KMS-11 (cell line): ENCODE measurements at regions not wholly inside any gene's neighbourhood (a gene's known extent, or its start where the extent isn't known, plus 50 kb on each side); places are given as distances from the start of the nearest gene placed in this dataset.

Source experiments
- H2AFZ ChIP-seq: fragments of 200-600 bp; sonication (generic); 2 replicates; pipeline ENCODE4 v1.6.1; 2016; ENCODE audit warnings: antibody characterized with exemption, mixed run types, low read depth
- H3K27ac ChIP-seq: fragments of 200-600 bp; sonication (generic); 2 replicates; pipeline ENCODE4 v1.6.1; 2016; ENCODE audit warnings: mild to moderate bottlenecking, mixed run types
- H3K27me3 ChIP-seq: fragments of 200-600 bp; sonication (generic); 2 replicates; pipeline ENCODE4 v1.6.1; 2017; ENCODE audit warnings: mild to moderate bottlenecking, low read depth, mixed run types, moderate library complexity; ENCODE audit not compliant: insufficient read depth
- H3K36me3 ChIP-seq: fragments of 200-600 bp; sonication (generic); 2 replicates; pipeline ENCODE4 v1.6.1; 2017; ENCODE audit warnings: mild to moderate bottlenecking, mixed run types; ENCODE audit not compliant: insufficient read depth
- H3K4me1 ChIP-seq: fragments of 200-600 bp; sonication (generic); 2 replicates; pipeline ENCODE4 v1.6.1; 2016; ENCODE audit warnings: mild to moderate bottlenecking, low read depth, mixed run types; ENCODE audit not compliant: poor library complexity, severe bottlenecking
- H3K4me2 ChIP-seq: fragments of 200-600 bp; sonication (generic); 2 replicates; pipeline ENCODE4 v1.7.0; 2016; ENCODE audit warnings: mild to moderate bottlenecking, mixed run types
- H3K4me3 ChIP-seq: fragments of 200-600 bp; sonication (generic); IDR thresholded peaks from 2 replicates; pipeline ENCODE4 v1.6.1; 2017; ENCODE audit warnings: low read depth, low read length, mixed read lengths; ENCODE audit not compliant: insufficient read depth
- H3K79me2 ChIP-seq: fragments of 200-600 bp; sonication (generic); 2 replicates; pipeline ENCODE4 v1.6.1; 2016; ENCODE audit warnings: low read depth, mixed run types; ENCODE audit not compliant: insufficient read depth
- H3K9ac ChIP-seq: fragments of 200-600 bp; sonication (generic); 2 replicates; pipeline ENCODE4 v1.6.1; 2016; ENCODE audit warnings: mild to moderate bottlenecking, mixed run types
- H4K20me1 ChIP-seq: fragments of 200-600 bp; sonication (generic); 2 replicates; pipeline ENCODE4 v1.6.1; 2016; ENCODE audit warnings: mild to moderate bottlenecking, mixed run types; ENCODE audit not compliant: insufficient read depth
- TF ChIP-seq, protein P1 (sequence below): fragments of 200-600 bp; sonication (generic); conservative IDR thresholded peaks from 2 replicates; pipeline ENCODE4 v1.6.1; 2017; ENCODE audit warnings: low read depth, mild to moderate bottlenecking, antibody characterized with exemption, low read length, moderate library complexity, mixed read lengths

DNA sequence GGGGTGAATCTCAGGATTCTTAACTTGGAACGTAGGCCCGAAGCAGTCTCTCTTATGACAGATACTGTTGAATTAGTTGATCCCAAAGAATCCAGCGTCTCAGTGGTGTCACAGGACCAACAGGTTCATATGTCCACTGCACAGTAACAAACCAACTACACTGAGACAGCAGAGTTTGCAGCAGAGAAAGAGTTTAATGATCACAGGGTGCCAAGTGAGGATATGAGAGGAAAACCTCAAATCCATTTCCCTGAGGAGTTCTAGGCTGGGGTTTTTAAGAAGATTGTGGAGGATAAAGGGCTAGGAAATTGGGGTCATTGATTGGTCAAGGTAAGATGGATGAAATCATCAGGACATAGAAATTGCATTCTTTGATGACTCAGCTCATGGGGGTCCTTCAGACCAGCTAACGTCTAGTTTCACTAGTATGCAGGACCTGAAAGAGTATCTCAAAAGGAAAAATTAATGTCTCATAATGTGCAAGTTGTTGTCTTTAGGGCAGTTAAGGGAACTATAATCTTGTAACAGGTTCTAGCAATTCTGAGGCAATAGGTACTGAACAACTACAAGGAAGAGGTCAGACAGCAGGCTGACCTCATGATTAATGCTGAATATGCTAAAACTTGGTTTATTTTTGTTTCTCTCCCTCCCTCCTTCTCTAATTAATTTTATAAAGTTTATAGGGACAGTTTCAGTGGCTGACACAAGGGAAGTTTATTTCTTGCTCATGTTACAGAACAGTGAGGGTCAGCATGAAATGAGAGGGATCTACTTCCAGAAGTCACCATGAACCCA, 310.9 kb upstream of the NEBL start:
- H4K20me1 ChIP-seq: no peaks in the 10 kb centered on the region
- H2AFZ ChIP-seq: no peak overlapping the region
- H3K27ac ChIP-seq: no peak overlapping the region
- no peak overlapping the region for H3K4me2 ChIP-seq
- no peaks in the 10 kb centered on the region for H3K79me2 ChIP-seq
- no peak overlapping the region for H3K4me3 ChIP-seq
- H3K4me1 ChIP-seq: no peaks in the 10 kb centered on the region
- H3K9ac ChIP-seq: no peak overlapping the region
- no peaks in the 10 kb centered on the region for H3K36me3 ChIP-seq
- H3K27me3 ChIP-seq: no peaks in the 10 kb centered on the region
- TF ChIP-seq, protein P1, sequence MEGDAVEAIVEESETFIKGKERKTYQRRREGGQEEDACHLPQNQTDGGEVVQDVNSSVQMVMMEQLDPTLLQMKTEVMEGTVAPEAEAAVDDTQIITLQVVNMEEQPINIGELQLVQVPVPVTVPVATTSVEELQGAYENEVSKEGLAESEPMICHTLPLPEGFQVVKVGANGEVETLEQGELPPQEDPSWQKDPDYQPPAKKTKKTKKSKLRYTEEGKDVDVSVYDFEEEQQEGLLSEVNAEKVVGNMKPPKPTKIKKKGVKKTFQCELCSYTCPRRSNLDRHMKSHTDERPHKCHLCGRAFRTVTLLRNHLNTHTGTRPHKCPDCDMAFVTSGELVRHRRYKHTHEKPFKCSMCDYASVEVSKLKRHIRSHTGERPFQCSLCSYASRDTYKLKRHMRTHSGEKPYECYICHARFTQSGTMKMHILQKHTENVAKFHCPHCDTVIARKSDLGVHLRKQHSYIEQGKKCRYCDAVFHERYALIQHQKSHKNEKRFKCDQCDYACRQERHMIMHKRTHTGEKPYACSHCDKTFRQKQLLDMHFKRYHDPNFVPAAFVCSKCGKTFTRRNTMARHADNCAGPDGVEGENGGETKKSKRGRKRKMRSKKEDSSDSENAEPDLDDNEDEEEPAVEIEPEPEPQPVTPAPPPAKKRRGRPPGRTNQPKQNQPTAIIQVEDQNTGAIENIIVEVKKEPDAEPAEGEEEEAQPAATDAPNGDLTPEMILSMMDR: no peak

DNA sequence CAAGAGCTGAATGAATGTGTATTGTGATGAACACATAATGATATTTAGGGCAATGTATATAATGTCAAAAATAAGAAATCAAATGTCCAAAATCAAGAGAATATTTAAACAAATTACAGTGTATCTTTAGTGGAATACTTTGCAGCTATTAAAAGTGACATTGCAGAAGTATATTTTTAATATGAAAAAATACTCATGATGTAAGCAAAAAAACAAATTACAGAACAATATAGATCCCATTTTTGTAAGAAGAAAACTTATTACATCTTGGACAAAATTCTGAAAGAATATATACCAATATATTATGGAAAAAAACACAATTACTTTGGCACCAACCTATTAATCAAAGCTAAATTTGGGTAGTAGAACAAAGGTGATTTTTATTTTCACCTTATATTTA, 308.2 kb upstream of the NEBL start:
- H3K9ac ChIP-seq: no peak overlapping the region
- H3K36me3 ChIP-seq: no peaks in the 10 kb centered on the region
- H3K4me1 ChIP-seq: no peaks in the 10 kb centered on the region
- no peak overlapping the region for H2AFZ ChIP-seq
- no peak overlapping the region for H3K4me3 ChIP-seq
- H3K4me2 ChIP-seq: no peak overlapping the region
- H3K79me2 ChIP-seq: no peaks in the 10 kb centered on the region
- no peaks in the 10 kb centered on the region for H4K20me1 ChIP-seq
- H3K27ac ChIP-seq: no peak overlapping the region
- H3K27me3 ChIP-seq: no peaks in the 10 kb centered on the region
- TF ChIP-seq, protein P1: no peak

DNA sequence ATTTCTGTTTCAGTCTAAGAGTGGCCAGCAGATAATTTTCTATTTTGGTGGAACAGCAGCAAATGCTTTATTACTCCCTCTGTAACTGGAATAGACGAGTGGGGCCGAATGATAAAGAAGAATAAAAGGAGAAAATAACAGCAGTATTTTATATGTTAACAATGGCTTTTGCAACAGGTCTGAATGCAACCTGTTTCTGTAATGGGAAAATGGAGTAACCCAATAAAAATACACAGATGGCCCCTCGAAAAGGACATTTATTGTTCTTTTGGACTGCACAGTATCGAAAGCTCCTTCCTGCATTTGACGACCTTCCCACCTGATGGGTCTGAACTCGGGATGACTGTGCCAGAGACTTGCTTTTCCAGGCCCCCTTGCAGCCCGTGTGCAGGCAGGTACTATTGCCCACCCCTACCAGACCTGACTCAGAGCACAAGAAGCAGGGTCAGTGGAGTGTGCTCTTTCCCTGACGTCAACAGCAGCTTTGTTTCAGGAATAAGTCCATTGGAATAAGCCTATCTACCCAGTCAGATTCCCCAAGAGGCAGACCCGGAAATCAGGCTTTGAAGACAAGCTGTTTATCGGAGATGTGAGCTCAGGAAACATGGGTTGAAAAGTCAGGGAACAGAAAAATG, 306.5 kb upstream of the NEBL start:
- no peak overlapping the region for H3K4me2 ChIP-seq
- H3K9ac ChIP-seq: no peak overlapping the region
- no peaks in the 10 kb centered on the region for H3K36me3 ChIP-seq
- TF ChIP-seq, protein P1: no peak
- H3K27ac ChIP-seq: no peak overlapping the region
- no peaks in the 10 kb centered on the region for H3K27me3 ChIP-seq
- no peaks in the 10 kb centered on the region for H4K20me1 ChIP-seq
- no peaks in the 10 kb centered on the region for H3K4me1 ChIP-seq
- H3K4me3 ChIP-seq: no peak overlapping the region
- H3K79me2 ChIP-seq: no peaks in the 10 kb centered on the region
- H2AFZ ChIP-seq: no peak overlapping the region

DNA sequence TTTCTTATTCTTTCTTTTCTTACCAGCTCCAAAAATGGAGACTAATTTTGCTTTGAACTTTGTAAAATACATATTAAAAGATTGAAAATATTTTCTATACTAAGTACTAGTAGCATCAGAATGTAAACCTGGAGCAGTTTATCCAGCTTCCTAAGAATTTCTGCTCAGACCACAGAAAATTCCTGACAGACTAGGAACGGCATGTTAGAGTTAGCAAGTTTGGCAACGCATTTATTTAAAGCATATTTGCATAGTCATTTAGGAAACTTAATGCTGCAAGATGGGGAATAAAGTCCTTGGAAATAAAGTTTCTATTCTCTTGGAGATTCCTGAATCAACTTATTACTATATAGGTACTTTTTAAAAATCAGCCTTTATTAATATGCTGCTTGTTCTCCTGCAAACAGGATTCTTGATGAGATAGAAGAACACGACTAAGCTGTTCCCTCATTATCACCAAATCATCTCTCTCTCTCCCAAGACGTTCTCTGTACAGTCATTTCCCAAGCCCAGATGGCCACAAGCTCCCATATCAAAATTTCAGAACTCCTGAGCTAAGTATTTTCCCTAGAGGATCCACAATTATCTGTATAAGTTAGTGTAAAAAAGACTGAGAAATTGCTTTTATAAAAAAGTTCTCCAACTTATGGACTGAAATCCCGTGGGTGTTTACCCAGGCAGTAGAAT, 305.8 kb upstream of the NEBL start:
- Histone ChIP-seq H4K20me1 (no peaks in the 10 kb centered on the region), H3K4me2 (no peak overlapping the region), H3K4me3 (no peak overlapping the region), H2AFZ (no peak overlapping the region), H3K27me3 (no peaks in the 10 kb centered on the region), H3K36me3 (no peaks in the 10 kb centered on the region), H3K79me2 (no peaks in the 10 kb centered on the region), H3K4me1 (no peaks in the 10 kb centered on the region), H3K27ac (no peak overlapping the region), H3K9ac (no peak overlapping the region)
- TF ChIP-seq, protein P1: no peak
